ENCODE measurements at regions not wholly inside any gene's neighbourhood (a gene's known extent, or its start where the extent isn't known, plus 50 kb on each side); places are given as distances from the start of the nearest gene placed in this dataset.

DNA sequence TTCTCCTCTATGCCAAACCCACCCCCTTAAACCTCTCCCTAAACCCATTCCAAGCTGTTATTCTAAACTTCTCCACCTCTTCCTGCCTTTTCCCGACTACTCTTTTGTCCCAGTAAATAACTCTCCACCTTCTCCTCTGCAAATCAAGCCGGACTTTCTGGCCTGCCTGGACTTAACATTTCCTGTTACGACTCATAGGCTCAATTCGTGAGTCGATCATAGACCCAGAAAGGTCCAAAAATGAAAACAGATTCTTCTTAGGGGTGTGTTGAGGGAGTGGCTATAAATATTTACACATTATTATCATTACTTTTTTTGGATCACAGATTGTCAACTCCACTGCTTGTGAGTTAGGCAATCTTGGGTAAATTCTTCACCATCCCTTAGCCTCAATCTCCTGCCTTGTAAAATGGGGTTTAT, 59.0 kb upstream of the HABP2 start:
- Mint-ChIP-seq H3K27me3 (ENCODE audit: unreplicated experiment) (peaks cover 3% of the 10 kb centered on the region), H3K36me3 (ENCODE audit: low read depth, unreplicated experiment) (no peaks in the 10 kb centered on the region), H3K9me3 (ENCODE audit: unreplicated experiment) (no peaks in the 10 kb centered on the region), H3K27ac (ENCODE audit: unreplicated experiment) (no peak overlapping the region), H3K4me3 (ENCODE audit: unreplicated experiment) (no peak overlapping the region), H3K4me1 (ENCODE audit: unreplicated experiment) (no peaks in the 10 kb centered on the region)
- DNase-seq (ENCODE audit: low spot score): no peak
- TF ChIP-seq, protein P1, sequence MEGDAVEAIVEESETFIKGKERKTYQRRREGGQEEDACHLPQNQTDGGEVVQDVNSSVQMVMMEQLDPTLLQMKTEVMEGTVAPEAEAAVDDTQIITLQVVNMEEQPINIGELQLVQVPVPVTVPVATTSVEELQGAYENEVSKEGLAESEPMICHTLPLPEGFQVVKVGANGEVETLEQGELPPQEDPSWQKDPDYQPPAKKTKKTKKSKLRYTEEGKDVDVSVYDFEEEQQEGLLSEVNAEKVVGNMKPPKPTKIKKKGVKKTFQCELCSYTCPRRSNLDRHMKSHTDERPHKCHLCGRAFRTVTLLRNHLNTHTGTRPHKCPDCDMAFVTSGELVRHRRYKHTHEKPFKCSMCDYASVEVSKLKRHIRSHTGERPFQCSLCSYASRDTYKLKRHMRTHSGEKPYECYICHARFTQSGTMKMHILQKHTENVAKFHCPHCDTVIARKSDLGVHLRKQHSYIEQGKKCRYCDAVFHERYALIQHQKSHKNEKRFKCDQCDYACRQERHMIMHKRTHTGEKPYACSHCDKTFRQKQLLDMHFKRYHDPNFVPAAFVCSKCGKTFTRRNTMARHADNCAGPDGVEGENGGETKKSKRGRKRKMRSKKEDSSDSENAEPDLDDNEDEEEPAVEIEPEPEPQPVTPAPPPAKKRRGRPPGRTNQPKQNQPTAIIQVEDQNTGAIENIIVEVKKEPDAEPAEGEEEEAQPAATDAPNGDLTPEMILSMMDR (IDR thresholded peaks at IDR 0.05; ENCODE audit: unreplicated experiment): no peak

GRCh38 chr10:113494761-113495160, 58.1 kb upstream of the HABP2 start:
- DNase-seq (ENCODE audit: low spot score): no peak
- Mint-ChIP-seq H3K27me3 (ENCODE audit: unreplicated experiment) (peaks cover 3% of the 10 kb centered on the region), H3K4me3 (ENCODE audit: unreplicated experiment) (no peak overlapping the region), H3K27ac (ENCODE audit: unreplicated experiment) (no peak overlapping the region), H3K9me3 (ENCODE audit: unreplicated experiment) (no peaks in the 10 kb centered on the region), H3K4me1 (ENCODE audit: unreplicated experiment) (no peaks in the 10 kb centered on the region), H3K36me3 (ENCODE audit: low read depth, unreplicated experiment) (no peaks in the 10 kb centered on the region)
- TF ChIP-seq, protein P1 (IDR thresholded peaks at IDR 0.05; ENCODE audit: unreplicated experiment): no peak

- TF ChIP-seq, protein P1 (IDR thresholded peaks at IDR 0.05; ENCODE audit: unreplicated experiment): no peak
- H3K36me3 Mint-ChIP-seq (ENCODE audit: low read depth, unreplicated experiment): no peaks in the 10 kb centered on the region
- H3K27me3 Mint-ChIP-seq (ENCODE audit: unreplicated experiment): peaks cover 3% of the 10 kb centered on the region
- no peak for DNase-seq (ENCODE audit: low spot score)
- H3K27ac Mint-ChIP-seq (ENCODE audit: unreplicated experiment): no peak overlapping the region
- H3K4me1 Mint-ChIP-seq (ENCODE audit: unreplicated experiment): peaks cover 3% of the 10 kb centered on the region
- H3K4me3 Mint-ChIP-seq (ENCODE audit: unreplicated experiment): no peak overlapping the region
- H3K9me3 Mint-ChIP-seq (ENCODE audit: unreplicated experiment): no peaks in the 10 kb centered on the region
Measured at GRCh38 chr10:113495553-113495952, 57.3 kb upstream of the HABP2 start.

- TF ChIP-seq, protein P1 (IDR thresholded peaks at IDR 0.05; ENCODE audit: unreplicated experiment): no peak
- no peak for DNase-seq (ENCODE audit: low spot score)
- Mint-ChIP-seq H3K27me3 (ENCODE audit: unreplicated experiment) (peaks cover 3% of the 10 kb centered on the region), H3K4me3 (ENCODE audit: unreplicated experiment) (no peak overlapping the region), H3K4me1 (ENCODE audit: unreplicated experiment) (peaks cover 5% of the 10 kb centered on the region), H3K36me3 (ENCODE audit: low read depth, unreplicated experiment) (no peaks in the 10 kb centered on the region), H3K27ac (ENCODE audit: unreplicated experiment) (no peak overlapping the region), H3K9me3 (ENCODE audit: unreplicated experiment) (no peaks in the 10 kb centered on the region)
Measured at GRCh38 chr10:113496111-113497109, 56.4 kb upstream of the HABP2 start.

DNA sequence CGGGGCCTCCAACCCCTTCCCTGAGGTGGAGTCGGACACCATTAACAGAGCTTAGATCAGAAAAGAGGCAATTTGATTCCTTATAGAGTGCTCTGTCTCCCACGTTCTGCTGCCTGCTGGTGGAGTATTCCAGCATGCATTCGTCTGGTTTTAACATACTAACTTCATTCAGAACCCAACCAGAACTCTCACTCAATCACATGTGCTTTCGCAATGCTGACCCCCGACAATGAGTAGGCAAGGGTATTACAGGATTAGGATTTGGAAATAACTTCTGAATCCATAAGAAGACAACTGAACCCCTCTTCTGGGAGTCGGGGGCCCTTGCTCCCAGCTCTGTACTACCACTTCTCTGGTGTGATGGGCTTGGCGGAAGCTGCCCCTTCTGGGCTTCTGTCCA, 55.7 kb upstream of the HABP2 start:
- no peak overlapping the region for H3K4me3 Mint-ChIP-seq (ENCODE audit: unreplicated experiment)
- peaks cover 3% of the 10 kb centered on the region for H3K27me3 Mint-ChIP-seq (ENCODE audit: unreplicated experiment)
- peaks cover 5% of the 10 kb centered on the region for H3K4me1 Mint-ChIP-seq (ENCODE audit: unreplicated experiment)
- TF ChIP-seq, protein P1 (IDR thresholded peaks at IDR 0.05; ENCODE audit: unreplicated experiment): no peak
- DNase-seq (ENCODE audit: low spot score): no peak
- H3K27ac Mint-ChIP-seq (ENCODE audit: unreplicated experiment): no peak overlapping the region
- H3K9me3 Mint-ChIP-seq (ENCODE audit: unreplicated experiment): no peaks in the 10 kb centered on the region
- no peaks in the 10 kb centered on the region for H3K36me3 Mint-ChIP-seq (ENCODE audit: low read depth, unreplicated experiment)
